IgD-negative memory B cell (primary cell): ENCODE measurements at regions not wholly inside any gene's neighbourhood (a gene's known extent, or its start where the extent isn't known, plus 50 kb on each side); places are given as distances from the start of the nearest gene placed in this dataset.

Experiments used
- H3K27ac Mint-ChIP-seq, 3 donors: one replicate each; pipeline ENCODE4 v1.8.0; 2020 to 2022; ENCODE audit warnings: mild to moderate bottlenecking in 3 of 3, mixed read lengths in 3 of 3, moderate library complexity in 1 of 3
- H3K27me3 Mint-ChIP-seq: one replicate; pipeline ENCODE4 v1.8.0; 2021; ENCODE audit warnings: mixed read lengths
- H3K36me3 Mint-ChIP-seq: one replicate; pipeline ENCODE4 v1.8.0; 2020; ENCODE audit warnings: mild to moderate bottlenecking, mixed read lengths
- H3K4me1 Mint-ChIP-seq, 3 donors: one replicate each; pipeline ENCODE4 v1.8.0; 2020 to 2022; ENCODE audit warnings: mixed read lengths in 3 of 3, mild to moderate bottlenecking in 1 of 3
- H3K4me3 Mint-ChIP-seq, 4 donors: one replicate each; pipeline ENCODE4 v1.8.0; 2020 to 2022; ENCODE audit warnings: mild to moderate bottlenecking in 4 of 4, mixed read lengths in 4 of 4, moderate library complexity in 3 of 4
- H3K9me3 Mint-ChIP-seq, 3 donors: one replicate each; pipeline ENCODE4 v1.8.0; 2020 to 2021; ENCODE audit warnings: mixed read lengths in 3 of 3, mild to moderate bottlenecking in 1 of 3

GRCh38 chr9:90342607-90343006 lies 300.0 kb downstream of the DIRAS2 start:
- Mint-ChIP-seq H3K27ac (no peak overlapping the region), H3K9me3 (peaks cover 0 to 2% (median 0%) of the 10 kb centered on the region in 3 donors), H3K4me3 (no peak overlapping the region), H3K27me3 (peaks cover 10% of the 10 kb centered on the region), H3K36me3 (no peaks in the 10 kb centered on the region), H3K4me1 (no peaks in the 10 kb centered on the region)

GRCh38 chr9:90343366-90343765 lies 299.3 kb downstream of the DIRAS2 start:
- no peak overlapping the region for H3K27ac Mint-ChIP-seq
- peaks cover 14% of the 10 kb centered on the region for H3K27me3 Mint-ChIP-seq
- no peak overlapping the region for H3K4me3 Mint-ChIP-seq
- H3K4me1 Mint-ChIP-seq = no peaks in the 10 kb centered on the region
- no peaks in the 10 kb centered on the region for H3K36me3 Mint-ChIP-seq
- H3K9me3 Mint-ChIP-seq = peaks cover 0 to 2% (median 0%) of the 10 kb centered on the region in 3 donors

GRCh38 chr9:90343991-90344390 lies 298.6 kb downstream of the DIRAS2 start:
- Mint-ChIP-seq H3K4me1 (no peaks in the 10 kb centered on the region), H3K27me3 (peaks cover 14% of the 10 kb centered on the region), H3K9me3 (peaks cover 0 to 2% (median 0%) of the 10 kb centered on the region in 3 donors), H3K27ac (no peak overlapping the region), H3K4me3 (no peak overlapping the region), H3K36me3 (no peaks in the 10 kb centered on the region)

- no peaks in the 10 kb centered on the region for H3K4me1 Mint-ChIP-seq
- no peak overlapping the region for H3K27ac Mint-ChIP-seq
- H3K9me3 Mint-ChIP-seq = no peaks in the 10 kb centered on the region
- H3K36me3 Mint-ChIP-seq = no peaks in the 10 kb centered on the region
- H3K4me3 Mint-ChIP-seq = no peak overlapping the region
- H3K27me3 Mint-ChIP-seq = peaks cover 5% of the 10 kb centered on the region
Measured at GRCh38 chr9:90365666-90366065, 277.0 kb downstream of the DIRAS2 start.

- Mint-ChIP-seq H3K36me3 (no peaks in the 10 kb centered on the region), H3K4me3 (no peak overlapping the region), H3K27ac (no peak overlapping the region), H3K9me3 (no peaks in the 10 kb centered on the region), H3K4me1 (no peaks in the 10 kb centered on the region), H3K27me3 (peaks cover 5% of the 10 kb centered on the region)
Measured at GRCh38 chr9:90368241-90368640, 274.4 kb downstream of the DIRAS2 start.

- Mint-ChIP-seq H3K4me3 (no peak overlapping the region), H3K9me3 (no peaks in the 10 kb centered on the region), H3K4me1 (no peaks in the 10 kb centered on the region), H3K36me3 (no peaks in the 10 kb centered on the region), H3K27ac (no peak overlapping the region), H3K27me3 (peaks cover 5% of the 10 kb centered on the region)
Measured at GRCh38 chr9:90368928-90369327, 273.7 kb downstream of the DIRAS2 start.

GRCh38 chr9:90379771-90380170 lies 262.9 kb downstream of the DIRAS2 start:
- Mint-ChIP-seq H3K27me3 (peaks cover 8% of the 10 kb centered on the region), H3K27ac (no peak overlapping the region), H3K9me3 (peaks cover 0 to 4% (median 0%) of the 10 kb centered on the region in 3 donors), H3K36me3 (peaks cover 1% of the 10 kb centered on the region), H3K4me1 (no peaks in the 10 kb centered on the region), H3K4me3 (no peak overlapping the region)

- Mint-ChIP-seq H3K27me3 (peaks cover 8% of the 10 kb centered on the region), H3K4me3 (no peak overlapping the region), H3K36me3 (no peaks in the 10 kb centered on the region), H3K27ac (no peak overlapping the region), H3K4me1 (no peaks in the 10 kb centered on the region), H3K9me3 (peaks cover 0 to 2% (median 0%) of the 10 kb centered on the region in 3 donors)
Measured at GRCh38 chr9:90385146-90385545, 257.5 kb downstream of the DIRAS2 start.

- Mint-ChIP-seq H3K27me3 (peaks cover 4% of the 10 kb centered on the region), H3K36me3 (no peaks in the 10 kb centered on the region), H3K27ac (no peak overlapping the region), H3K4me3 (no peak overlapping the region), H3K4me1 (no peaks in the 10 kb centered on the region), H3K9me3 (no peaks in the 10 kb centered on the region)
Measured at GRCh38 chr9:90393365-90394152, 249.1 kb downstream of the DIRAS2 start.

- H3K27ac Mint-ChIP-seq = no peak overlapping the region
- H3K4me1 Mint-ChIP-seq = no peaks in the 10 kb centered on the region
- no peaks in the 10 kb centered on the region for H3K9me3 Mint-ChIP-seq
- H3K4me3 Mint-ChIP-seq = no peak overlapping the region
- no peaks in the 10 kb centered on the region for H3K36me3 Mint-ChIP-seq
- H3K27me3 Mint-ChIP-seq = peaks cover 4% of the 10 kb centered on the region
Measured at GRCh38 chr9:90394871-90395270, 247.8 kb downstream of the DIRAS2 start.

GRCh38 chr9:90400091-90400490 lies 242.5 kb downstream of the DIRAS2 start:
- no peak overlapping the region for H3K4me3 Mint-ChIP-seq
- no peaks in the 10 kb centered on the region for H3K36me3 Mint-ChIP-seq
- peaks cover 2% of the 10 kb centered on the region for H3K27me3 Mint-ChIP-seq

GRCh38 chr9:90408659-90409058 lies 234.0 kb downstream of the DIRAS2 start:
- peaks cover 3% of the 10 kb centered on the region for H3K27me3 Mint-ChIP-seq
- H3K4me3 Mint-ChIP-seq = no peak overlapping the region
- peaks cover 2 to 25% (median 13%) of the 10 kb centered on the region in 3 donors for H3K9me3 Mint-ChIP-seq
- no peak overlapping the region for H3K27ac Mint-ChIP-seq
- H3K36me3 Mint-ChIP-seq = peaks cover 2% of the 10 kb centered on the region
- H3K4me1 Mint-ChIP-seq = no peaks in the 10 kb centered on the region

More at GRCh38 chr9:90400091-90400490, 242.5 kb downstream of the DIRAS2 start:
- Mint-ChIP-seq H3K4me1 (no peaks in the 10 kb centered on the region), H3K9me3 (peaks cover 2 to 5% (median 5%) of the 10 kb centered on the region in 3 donors), H3K27ac (no peak overlapping the region)

- H3K9me3 Mint-ChIP-seq = no peaks in the 10 kb centered on the region
- H3K4me1 Mint-ChIP-seq = peaks cover 0 to 4% (median 0%) of the 10 kb centered on the region in 3 donors
- peaks cover 4% of the 10 kb centered on the region for H3K27me3 Mint-ChIP-seq
- no peak overlapping the region for H3K27ac Mint-ChIP-seq
- no peaks in the 10 kb centered on the region for H3K36me3 Mint-ChIP-seq
- no peak overlapping the region for H3K4me3 Mint-ChIP-seq
Measured at GRCh38 chr9:90419221-90419851, 223.3 kb downstream of the DIRAS2 start.

GRCh38 chr9:90420211-90420610 lies 222.4 kb downstream of the DIRAS2 start:
- H3K27me3 Mint-ChIP-seq = peaks cover 7% of the 10 kb centered on the region
- no peaks in the 10 kb centered on the region for H3K36me3 Mint-ChIP-seq
- H3K4me1 Mint-ChIP-seq = peaks cover 0 to 4% (median 0%) of the 10 kb centered on the region in 3 donors
- H3K27ac Mint-ChIP-seq = no peak overlapping the region
- H3K4me3 Mint-ChIP-seq = no peak overlapping the region
- H3K9me3 Mint-ChIP-seq = no peaks in the 10 kb centered on the region

GRCh38 chr9:90420768-90421513 lies 221.7 kb downstream of the DIRAS2 start:
- Mint-ChIP-seq H3K9me3 (no peaks in the 10 kb centered on the region), H3K4me3 (no peak overlapping the region), H3K4me1 (peaks cover 0 to 4% (median 0%) of the 10 kb centered on the region in 3 donors), H3K27me3 (peaks cover 7% of the 10 kb centered on the region), H3K27ac (no peak overlapping the region), H3K36me3 (no peaks in the 10 kb centered on the region)
